PC-3 (cell line): ENCODE measurements at regions not wholly inside any gene's neighbourhood (a gene's known extent, or its start where the extent isn't known, plus 50 kb on each side); places are given as distances from the start of the nearest gene placed in this dataset.

ENCODE experiments used
- ATAC-seq: fragments of 200-7000 bp; cut with Tn5 transposase; 2 replicates; pipeline ENCODE4 v1.9.1; 2020; ENCODE audit warnings: mild to moderate bottlenecking, moderate library complexity
- BruUV-seq: library from RNA; stranded (reverse); fragments of 400-500 nt; replicated peaks from 2 replicates; lab custom pipeline; 2021; lab: Mats Ljungman, UMichigan
- CTCF ChIA-PET: fragments of 300-600 bp; sonication (Branson Sonifier 250); formaldehyde crosslinking; loops from one replicate; lab custom pipeline; 2022; ENCODE audit warnings: antibody characterized with exemption; lab: Charles Lee
- POLR2A ChIA-PET: fragments of 300-600 bp; sonication (Branson Sonifier 250); formaldehyde crosslinking; loops from one replicate; lab custom pipeline; 2022; ENCODE audit warnings: antibody characterized with exemption; ENCODE audit not compliant: unreplicated experiment; lab: Charles Lee
- DNase-seq: peaks from one replicate; pipeline ENCODE4 v3.0.0-alpha.2; 2015
- H2AFZ ChIP-seq: fragments of 300-600 bp; sonication (generic); 2 replicates; pipeline ENCODE4 v1.6.0; 2016; ENCODE audit warnings: antibody characterized with exemption, low read length
- H3F3A ChIP-seq: fragments of 300-600 bp; sonication (generic); one replicate; pipeline ENCODE4 v1.6.0; 2017; ENCODE audit warnings: antibody characterized with exemption, low read length, control low read depth, mild to moderate bottlenecking; ENCODE audit not compliant: unreplicated experiment
- H3K27ac ChIP-seq: fragments of 300-600 bp; sonication (generic); 2 replicates; pipeline ENCODE4 v1.5.1; 2016; ENCODE audit warnings: mild to moderate bottlenecking, low read length
- H3K27me3 ChIP-seq: fragments of 300-600 bp; sonication (generic); 2 replicates; pipeline ENCODE4 v1.6.1; 2016; ENCODE audit warnings: low read length, mixed read lengths
- H3K36me3 ChIP-seq: fragments of 300-600 bp; sonication (generic); 2 replicates; pipeline ENCODE4 v1.6.1; 2016; ENCODE audit warnings: low read depth, mixed run types, low read length, mixed read lengths
- H3K4me1 ChIP-seq: fragments of 300-600 bp; sonication (generic); 2 replicates; pipeline ENCODE4 v1.5.1; 2016; ENCODE audit warnings: low read length; ENCODE audit not compliant: insufficient read depth
- H3K4me2 ChIP-seq: fragments of 300-600 bp; sonication (generic); 2 replicates; pipeline ENCODE4 v1.6.0; 2016; ENCODE audit warnings: low read length
- H3K4me3 ChIP-seq: fragments of 300-600 bp; sonication (generic); 2 replicates; pipeline ENCODE4 v1.5.1; 2016; ENCODE audit warnings: mild to moderate bottlenecking, low read length, mixed read lengths
- H3K79me2 ChIP-seq: fragments of 300-600 bp; sonication (generic); 2 replicates; pipeline ENCODE4 v1.6.1; 2017; ENCODE audit warnings: low read length, mixed read lengths
- H3K9ac ChIP-seq: fragments of 300-600 bp; sonication (generic); 2 replicates; pipeline ENCODE4 v1.6.0; 2016; ENCODE audit warnings: mild to moderate bottlenecking, low read length
- H3K9me2 ChIP-seq: fragments of 300-600 bp; sonication (generic); replicated peaks from 2 replicates; pipeline ENCODE4 v1.6.1; 2016; ENCODE audit warnings: mixed run types, low read length, mixed read lengths
- H3K9me3 ChIP-seq: fragments of 300-600 bp; sonication (generic); 2 replicates; pipeline ENCODE4 v1.6.1; 2016; ENCODE audit warnings: low read length, mixed read lengths
- H4K20me1 ChIP-seq: fragments of 300-600 bp; sonication (generic); 2 replicates; pipeline ENCODE4 v1.6.1; 2016; ENCODE audit warnings: low read length, mixed read lengths
- EZH2 ChIP-seq: fragments of 300-600 bp; sonication (generic); IDR thresholded peaks from one replicate; pipeline ENCODE4 v1.6.1; 2017; ENCODE audit warnings: antibody characterized with exemption, mild to moderate bottlenecking, low read length; ENCODE audit not compliant: unreplicated experiment
- EZH2phosphoT487 ChIP-seq: fragments of 300-600 bp; sonication (generic); IDR thresholded peaks from 2 replicates; pipeline ENCODE4 v1.6.1; 2018; ENCODE audit warnings: mild to moderate bottlenecking, antibody characterized with exemption, low read length, borderline replicate concordance
- intact Hi-C: fragments of 100-400 bp; cut with micrococcal nuclease; formaldehyde crosslinking; loops from 2 replicates; pipeline ENCODE4 v1.9.0; 2023
- TF ChIP-seq, protein P1 (sequence below): fragments of 300-600 bp; sonication (generic); conservative IDR thresholded peaks from 2 replicates; pipeline ENCODE4 v1.5.1; 2017; ENCODE audit warnings: antibody characterized with exemption, low read depth, mild to moderate bottlenecking, low read length

DNA sequence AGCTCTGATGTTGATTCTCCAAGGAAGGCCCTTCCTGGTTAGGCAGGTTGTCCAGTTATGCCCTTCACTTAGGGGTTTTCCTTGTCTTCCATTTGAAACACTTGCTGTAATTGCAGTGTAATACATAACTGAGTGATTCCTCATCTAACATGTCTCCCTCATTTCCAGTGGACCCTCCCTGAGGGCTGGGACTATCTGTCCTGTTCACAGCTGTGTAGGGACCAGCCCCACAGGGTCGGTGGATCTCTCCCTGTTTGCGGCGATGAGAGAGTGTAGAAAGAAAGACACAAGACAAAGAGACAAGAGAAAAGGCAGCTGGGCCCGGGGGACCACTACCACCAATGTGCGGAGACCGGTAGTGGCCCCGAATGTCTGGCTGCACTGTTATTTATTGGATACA, 135.9 kb upstream of the EEPD1 start:
- H3K4me1 ChIP-seq, result peaks cover 10% of the 10 kb centered on the region; the same call in 1 of the 2 replicates
- no peaks in the 10 kb centered on the region for H3K36me3 ChIP-seq
- intact Hi-C loops, result no loop called here
- H3K9ac ChIP-seq, result no peak overlapping the region
- H3K9me3 ChIP-seq, result no peaks in the 10 kb centered on the region
- H3K9me2 ChIP-seq, result no peaks in the 10 kb centered on the region
- ChIA-PET POLR2A (no interaction called here), CTCF (no interaction called here)
- no peak for ATAC-seq
- no peak for DNase-seq
- H3K79me2 ChIP-seq, result no peaks in the 10 kb centered on the region
- no peaks in the 10 kb centered on the region for H4K20me1 ChIP-seq
- no peaks in the 10 kb centered on the region for H3F3A ChIP-seq
- no peak overlapping the region for H3K4me2 ChIP-seq
- H3K27ac ChIP-seq, result no peak overlapping the region
- H3K27me3 ChIP-seq, result no peaks in the 10 kb centered on the region
- no peak overlapping the region for H3K4me3 ChIP-seq
- TF ChIP-seq EZH2phosphoT487, result no peak
- TF ChIP-seq EZH2, result no peak
- TF ChIP-seq, protein P1, sequence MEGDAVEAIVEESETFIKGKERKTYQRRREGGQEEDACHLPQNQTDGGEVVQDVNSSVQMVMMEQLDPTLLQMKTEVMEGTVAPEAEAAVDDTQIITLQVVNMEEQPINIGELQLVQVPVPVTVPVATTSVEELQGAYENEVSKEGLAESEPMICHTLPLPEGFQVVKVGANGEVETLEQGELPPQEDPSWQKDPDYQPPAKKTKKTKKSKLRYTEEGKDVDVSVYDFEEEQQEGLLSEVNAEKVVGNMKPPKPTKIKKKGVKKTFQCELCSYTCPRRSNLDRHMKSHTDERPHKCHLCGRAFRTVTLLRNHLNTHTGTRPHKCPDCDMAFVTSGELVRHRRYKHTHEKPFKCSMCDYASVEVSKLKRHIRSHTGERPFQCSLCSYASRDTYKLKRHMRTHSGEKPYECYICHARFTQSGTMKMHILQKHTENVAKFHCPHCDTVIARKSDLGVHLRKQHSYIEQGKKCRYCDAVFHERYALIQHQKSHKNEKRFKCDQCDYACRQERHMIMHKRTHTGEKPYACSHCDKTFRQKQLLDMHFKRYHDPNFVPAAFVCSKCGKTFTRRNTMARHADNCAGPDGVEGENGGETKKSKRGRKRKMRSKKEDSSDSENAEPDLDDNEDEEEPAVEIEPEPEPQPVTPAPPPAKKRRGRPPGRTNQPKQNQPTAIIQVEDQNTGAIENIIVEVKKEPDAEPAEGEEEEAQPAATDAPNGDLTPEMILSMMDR, result no peak
- no peak overlapping the region for H2AFZ ChIP-seq
- BruUV-seq, result no TSS peak

DNA sequence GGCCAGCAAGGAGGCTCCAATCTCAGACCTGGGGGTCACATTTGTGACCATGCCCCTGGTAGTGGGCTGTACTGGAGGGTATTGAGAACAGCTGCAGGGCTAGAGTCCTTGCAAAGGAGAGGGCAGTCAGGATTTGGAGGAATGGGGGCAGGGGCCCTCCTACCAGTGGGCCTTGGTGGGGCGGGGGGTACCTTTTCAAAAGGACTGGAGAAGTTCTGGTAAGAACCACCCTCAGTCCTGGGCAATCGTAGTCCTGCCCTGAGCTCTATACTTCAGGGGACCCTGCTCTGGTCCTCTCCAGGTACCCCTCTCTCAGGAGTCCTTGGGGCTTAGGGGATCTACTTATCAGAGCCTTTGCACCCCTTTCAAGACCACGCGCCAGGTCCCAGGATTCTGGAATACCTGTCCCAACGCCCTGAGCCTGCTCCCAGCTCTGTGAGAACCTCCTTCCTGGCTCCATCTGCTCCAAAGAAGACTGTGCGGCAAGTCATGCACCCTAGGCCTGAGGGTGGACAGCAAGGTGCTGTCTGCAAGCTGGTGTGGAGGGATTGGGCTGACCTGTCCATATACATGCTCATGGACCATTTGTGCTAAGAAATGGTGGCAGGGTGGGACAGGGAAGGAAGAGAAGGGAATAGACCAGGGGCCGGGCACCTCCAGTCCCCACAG, 134.1 kb upstream of the EEPD1 start:
- H3K9me3 ChIP-seq, result no peaks in the 10 kb centered on the region
- no peaks in the 10 kb centered on the region for H3K36me3 ChIP-seq
- TF ChIP-seq, protein P1, result no peak
- TF ChIP-seq EZH2 (no peak), EZH2phosphoT487 (no peak)
- H3K79me2 ChIP-seq, result no peaks in the 10 kb centered on the region
- no peaks in the 10 kb centered on the region for H4K20me1 ChIP-seq
- H3F3A ChIP-seq, result no peaks in the 10 kb centered on the region
- no peak overlapping the region for H3K9ac ChIP-seq
- H3K4me1 ChIP-seq, result peaks cover 10% of the 10 kb centered on the region; the same call in 1 of the 2 replicates
- ChIA-PET CTCF (no interaction called here), POLR2A (no interaction called here)
- H3K9me2 ChIP-seq, result no peaks in the 10 kb centered on the region
- ATAC-seq, result no peak
- DNase-seq, result no peak
- H2AFZ ChIP-seq, result no peak overlapping the region
- H3K27me3 ChIP-seq, result no peaks in the 10 kb centered on the region
- intact Hi-C loops, result no loop called here
- H3K27ac ChIP-seq, result no peak overlapping the region
- H3K4me3 ChIP-seq, result no peak overlapping the region
- BruUV-seq, result no TSS peak
- H3K4me2 ChIP-seq, result no peak overlapping the region

DNA sequence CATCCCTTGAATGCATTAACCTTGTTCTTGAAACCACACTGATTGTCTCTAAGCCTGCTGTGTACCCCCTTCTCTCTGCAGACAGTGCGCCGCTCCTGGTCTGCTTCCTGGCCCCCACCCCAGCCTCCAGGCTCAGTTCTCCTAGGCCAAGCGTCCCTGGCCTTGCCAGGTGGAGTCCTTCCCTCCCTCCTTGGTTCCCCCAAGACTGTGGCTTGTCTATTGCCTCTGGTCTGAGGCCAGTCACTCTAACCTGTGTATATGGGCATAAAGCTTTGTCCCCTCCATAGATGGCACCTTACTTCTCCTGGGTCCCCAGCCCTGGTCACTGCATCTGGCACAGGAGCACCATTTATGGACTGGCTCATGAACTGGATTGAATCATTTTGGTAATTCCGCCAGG, 133.5 kb upstream of the EEPD1 start:
- Histone ChIP-seq H2AFZ (no peak overlapping the region), H3K9me2 (no peaks in the 10 kb centered on the region), H3K27me3 (no peaks in the 10 kb centered on the region), H3K27ac (no peak overlapping the region), H3K4me3 (no peak overlapping the region), H3K4me1 (peaks cover 10% of the 10 kb centered on the region; the same call in 1 of the 2 replicates), H3K36me3 (no peaks in the 10 kb centered on the region), H3K79me2 (no peaks in the 10 kb centered on the region), H3K4me2 (no peak overlapping the region), H3K9me3 (no peaks in the 10 kb centered on the region), H4K20me1 (no peaks in the 10 kb centered on the region), H3F3A (no peaks in the 10 kb centered on the region), H3K9ac (no peak overlapping the region)
- DNase-seq, result no peak
- TF ChIP-seq, protein P1, result no peak
- TF ChIP-seq EZH2phosphoT487, result no peak
- intact Hi-C loops, result no loop called here
- no peak for ATAC-seq
- ChIA-PET CTCF (no interaction called here), POLR2A (no interaction called here)
- BruUV-seq, result no TSS peak
